HEK293T (cell line): ENCODE measurements at regions not wholly inside any gene's neighbourhood (a gene's known extent, or its start where the extent isn't known, plus 50 kb on each side); places are given as distances from the start of the nearest gene placed in this dataset.

Source experiments
- BHLHE40 ChIP-seq: fragments of 450-650 bp; IDR thresholded peaks from 2 replicates; pipeline ENCODE4 v1.6.1; 2016; ENCODE audit warnings: mild to moderate bottlenecking, moderate library complexity, borderline replicate concordance
- FOXK2 ChIP-seq: fragments of 450-650 bp; IDR thresholded peaks from 2 replicates; pipeline ENCODE4 v1.6.1; 2016; ENCODE audit warnings: mild to moderate bottlenecking
- FOXM1 ChIP-seq: fragments of 450-650 bp; IDR thresholded peaks from 2 replicates; pipeline ENCODE4 v1.6.1; 2017; ENCODE audit warnings: mild to moderate bottlenecking, borderline replicate concordance
- HDGF ChIP-seq: fragments of 450-650 bp; IDR thresholded peaks from 2 replicates; pipeline ENCODE4 v1.6.1; 2017; ENCODE audit warnings: antibody characterized with exemption, borderline replicate concordance
- LEF1 ChIP-seq: fragments of 450-650 bp; IDR thresholded peaks from 2 replicates; pipeline ENCODE4 v1.6.1; 2017; ENCODE audit warnings: mild to moderate bottlenecking, borderline replicate concordance
- SP1 ChIP-seq: fragments of 450-650 bp; IDR thresholded peaks from 2 replicates; pipeline ENCODE4 v1.6.1; 2017
- SUZ12 ChIP-seq: fragments of 450-650 bp; IDR thresholded peaks from 2 replicates; pipeline ENCODE4 v1.6.1; 2016; ENCODE audit warnings: mild to moderate bottlenecking
- TARDBP ChIP-seq: fragments of 450-650 bp; IDR thresholded peaks from 2 replicates; pipeline ENCODE4 v1.6.1; 2016

- no peak for TF ChIP-seq HDGF
- TF ChIP-seq BHLHE40: no peak
- TF ChIP-seq SP1: no peak
- TF ChIP-seq FOXK2: no peak
- TF ChIP-seq SUZ12: no peak
- no peak for TF ChIP-seq FOXM1
- no peak for TF ChIP-seq TARDBP
- TF ChIP-seq LEF1: no peak
Observed at GRCh38 chr1:218846181-218846580, 327.5 kb upstream of the LYPLAL1 start.
